GM19240 (cell line): ENCODE measurements at regions not wholly inside any gene's neighbourhood (a gene's known extent, or its start where the extent isn't known, plus 50 kb on each side); places are given as distances from the start of the nearest gene placed in this dataset.

Source experiments
- DNase-seq: peaks from one replicate; pipeline ENCODE4 v3.0.0; 2011; ENCODE audit warnings: low spot score; ENCODE audit not compliant: insufficient read length

DNA sequence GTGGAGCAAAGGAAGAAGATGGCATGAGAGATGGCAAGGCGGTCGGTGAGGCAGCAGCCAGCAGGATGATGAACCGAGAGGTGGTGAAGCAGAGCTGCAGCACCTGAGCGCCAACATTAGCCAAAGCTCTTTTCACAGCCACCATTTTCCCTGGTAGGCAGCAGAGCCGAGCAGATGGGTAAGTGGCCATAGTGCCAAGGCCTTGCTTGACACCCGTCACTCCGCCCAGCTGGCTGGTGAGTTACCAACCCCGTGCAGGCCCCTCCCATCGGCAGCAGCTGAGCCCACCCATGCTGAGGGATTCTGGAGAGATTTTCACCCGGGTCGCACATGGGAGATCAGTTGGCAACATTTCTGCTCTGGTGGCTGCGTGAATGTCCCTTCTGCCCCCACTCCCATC lies 647.7 kb downstream of the PTPRU start:
- DNase-seq: no peak

- DNase-seq: no peak
Measured at GRCh38 chr1:29883411-29883832, 647.1 kb downstream of the PTPRU start.

DNA sequence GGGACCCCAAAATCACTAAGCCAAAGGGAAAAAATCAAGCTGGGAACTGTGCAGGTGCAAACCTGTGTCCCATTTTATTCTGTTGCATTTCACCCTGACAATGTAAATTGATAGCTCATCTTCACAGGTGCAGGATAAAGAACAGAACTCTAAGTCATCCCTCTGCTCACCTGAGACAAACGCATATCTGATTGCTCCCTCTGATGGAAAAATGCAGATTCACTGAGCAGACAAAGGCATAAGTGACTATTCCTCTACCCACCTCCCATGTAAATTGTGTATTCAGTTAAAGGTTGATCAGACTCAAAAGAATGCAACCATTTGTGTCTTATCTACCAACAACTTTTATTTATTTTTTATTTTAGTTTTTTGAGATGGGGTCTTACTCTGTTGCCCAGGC lies 644.2 kb downstream of the PTPRU start:
- DNase-seq: no peak

DNA sequence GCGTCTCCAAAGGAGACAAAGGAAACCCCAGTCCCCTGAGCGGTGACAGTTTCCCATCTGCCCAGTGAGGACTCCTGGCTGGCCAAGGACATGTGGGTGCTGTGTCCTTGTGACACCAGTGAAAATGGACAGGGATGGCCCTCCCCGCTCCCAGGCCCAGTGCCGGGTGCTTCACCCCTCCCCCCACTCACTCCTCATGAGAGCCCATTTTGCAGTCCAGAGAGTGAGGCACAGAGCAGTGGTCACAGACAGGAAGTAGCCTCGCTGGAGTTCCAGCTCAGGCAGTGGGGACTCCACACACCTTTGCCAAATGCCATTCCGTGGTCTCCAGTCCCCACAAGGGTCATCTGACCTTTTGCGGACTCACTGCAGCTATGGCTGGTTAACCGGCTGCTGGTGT lies 642.9 kb downstream of the PTPRU start:
- DNase-seq: no peak

DNA sequence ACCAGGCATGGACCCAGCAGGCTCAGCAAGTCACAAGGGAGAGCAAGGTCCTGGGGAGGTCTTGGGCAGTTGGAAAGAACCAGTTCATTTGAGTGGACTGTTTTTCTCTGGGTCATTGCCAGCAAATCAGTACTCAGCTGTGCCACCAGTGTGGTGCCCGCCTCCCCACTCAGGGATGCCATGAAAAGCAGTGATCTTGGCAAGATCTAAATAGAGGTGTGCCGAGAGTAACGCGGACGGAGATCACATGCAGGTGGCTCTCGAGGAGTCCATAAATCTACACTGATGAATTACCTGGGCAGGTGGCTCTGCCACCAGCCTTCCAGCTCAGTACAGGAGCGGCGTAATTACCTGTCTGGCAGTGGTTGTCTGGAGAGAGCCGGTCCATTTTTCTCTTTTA lies 642.2 kb downstream of the PTPRU start:
- no peak for DNase-seq

DNA sequence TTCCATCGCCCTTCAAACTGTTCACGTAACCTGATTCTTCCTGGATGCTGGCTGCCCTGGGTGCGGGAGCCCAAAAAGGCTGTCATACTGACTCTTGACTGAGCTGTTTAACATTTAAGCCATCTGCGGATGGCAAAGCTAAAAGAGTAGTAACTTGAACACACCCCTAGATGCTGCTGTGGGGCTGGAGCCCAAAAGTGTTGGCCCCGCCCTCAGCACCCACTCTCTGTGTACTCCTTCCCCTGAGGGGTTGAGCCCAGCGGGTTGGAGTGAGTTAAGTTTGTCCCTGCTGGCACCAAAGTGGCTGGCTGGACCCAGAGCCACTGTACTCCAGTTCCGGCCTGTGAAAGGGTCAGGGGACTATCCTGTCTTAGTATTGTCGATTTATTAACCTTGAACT lies 640.6 kb downstream of the PTPRU start:
- no peak for DNase-seq

DNA sequence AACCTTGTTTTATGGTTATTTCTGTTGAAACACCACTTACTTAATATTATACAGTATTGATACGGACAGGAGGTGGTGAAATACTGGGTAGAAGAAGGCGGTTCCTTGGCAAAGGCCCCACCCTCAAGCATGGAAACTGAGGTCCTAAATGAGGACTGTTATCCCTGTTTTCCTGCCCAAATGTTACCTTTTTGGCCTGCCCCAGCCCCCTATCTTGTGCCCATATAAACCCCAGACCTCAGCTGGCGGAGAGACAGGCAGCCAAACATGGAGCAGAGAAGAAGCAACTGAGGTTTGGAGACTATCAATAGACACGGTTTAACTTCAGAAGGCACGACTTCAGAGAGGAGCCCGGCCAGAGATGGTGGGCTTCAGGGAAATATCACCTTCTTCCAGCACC lies 640.1 kb downstream of the PTPRU start:
- DNase-seq: no peak

GRCh38 chr1:29875557-29876028 lies 639.3 kb downstream of the PTPRU start:
- no peak for DNase-seq

DNA sequence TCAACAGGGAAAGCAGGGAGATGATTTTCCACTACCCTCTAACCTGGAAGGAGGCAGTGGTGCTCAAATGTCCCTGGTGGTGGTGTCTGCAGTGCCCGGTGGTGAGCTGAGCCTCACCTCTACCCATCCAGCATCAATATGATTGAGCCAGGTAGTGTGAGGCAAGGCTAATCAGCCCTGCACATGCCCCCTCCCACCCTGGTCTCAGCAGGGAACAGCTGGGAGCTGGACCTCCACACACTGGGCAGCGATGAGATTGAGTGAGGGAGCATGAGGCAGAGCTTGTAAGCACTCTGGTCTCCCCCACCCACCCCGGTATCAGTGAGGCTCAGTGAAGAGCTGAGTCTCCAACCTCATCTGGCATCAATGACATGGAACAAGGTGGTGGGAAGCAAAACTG lies 634.3 kb downstream of the PTPRU start:
- no peak for DNase-seq

DNA sequence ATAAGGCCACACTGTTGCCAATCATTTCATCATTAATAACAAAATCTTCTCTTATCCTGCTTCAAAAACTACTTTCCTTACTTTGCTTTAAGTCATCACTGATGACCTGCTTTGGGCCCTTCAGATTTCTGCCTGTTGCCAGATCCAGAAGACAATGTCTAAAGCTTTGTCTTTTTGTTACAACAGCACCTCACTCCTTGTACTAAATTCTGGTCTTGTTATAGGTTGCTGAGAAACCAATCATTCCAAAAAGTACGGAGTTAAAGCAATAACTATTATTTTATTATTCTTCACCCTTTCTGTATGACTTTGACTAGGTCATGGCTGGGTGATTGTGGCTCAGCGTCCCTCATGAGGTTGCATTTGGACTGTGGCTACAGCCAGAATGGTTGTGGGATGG lies 633.5 kb downstream of the PTPRU start:
- DNase-seq: no peak

- DNase-seq: no peak
Measured at GRCh38 chr1:29868944-29869343, 632.6 kb downstream of the PTPRU start.

DNA sequence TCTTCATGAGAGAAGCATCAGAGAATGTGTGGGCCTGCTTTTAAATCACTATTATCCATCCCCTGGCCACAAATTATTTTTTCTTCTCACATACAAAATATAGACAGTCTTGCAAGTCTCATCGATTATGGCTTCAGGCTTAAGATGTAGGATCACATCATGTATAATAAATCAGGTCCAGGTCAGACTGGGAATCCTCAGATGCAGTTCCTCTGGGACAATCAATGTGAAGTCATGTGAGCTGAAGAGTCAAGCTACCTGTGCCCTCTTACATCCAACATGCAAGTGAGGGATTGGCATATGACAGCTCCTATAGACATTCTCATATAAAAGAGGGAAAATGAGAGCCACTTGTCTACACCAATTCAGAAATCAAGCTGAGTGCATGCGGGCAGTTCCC lies 631.8 kb downstream of the PTPRU start:
- no peak for DNase-seq

GRCh38 chr1:29865051-29865450 lies 628.7 kb downstream of the PTPRU start:
- DNase-seq: no peak

GRCh38 chr1:29864431-29865022 lies 628.2 kb downstream of the PTPRU start:
- DNase-seq: no peak

DNA sequence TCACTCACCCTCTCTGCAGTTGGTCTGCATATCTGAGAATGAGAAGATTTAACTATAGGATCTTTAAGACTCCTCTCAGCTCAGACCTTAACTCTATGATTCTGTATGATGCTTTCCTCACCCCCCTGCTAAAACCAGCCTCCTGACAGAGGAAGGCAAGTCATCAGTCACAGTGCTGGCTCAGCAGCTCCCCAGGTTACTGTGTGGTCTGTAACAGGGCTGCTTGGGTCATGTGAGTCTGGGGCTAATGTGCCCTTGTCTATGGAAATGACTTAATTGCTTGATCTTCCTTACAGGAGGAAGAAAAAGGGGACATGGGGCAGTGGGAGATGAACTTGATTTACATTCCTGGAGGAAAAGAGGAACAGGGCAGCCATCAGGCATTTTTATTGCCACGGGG lies 625.6 kb downstream of the PTPRU start:
- DNase-seq: no peak

DNA sequence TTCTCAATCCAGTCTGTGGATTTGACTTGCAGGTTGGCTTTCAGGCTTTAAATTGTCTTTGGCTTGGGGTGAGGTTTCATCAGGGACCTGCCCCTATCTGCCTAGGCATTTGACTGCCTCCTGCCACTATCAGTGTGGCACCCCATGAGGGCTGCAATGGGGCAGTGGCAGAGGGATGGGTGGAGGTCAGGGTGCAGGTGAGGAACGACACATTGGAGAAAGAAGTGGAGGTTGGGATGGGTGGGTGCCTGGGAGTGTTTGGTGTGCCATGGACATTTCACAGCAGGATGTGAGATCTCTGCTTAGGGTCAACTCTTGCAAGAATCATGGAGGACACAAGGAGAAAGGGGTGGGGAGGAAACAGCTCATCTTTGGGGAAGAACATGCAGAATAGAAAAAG lies 625.1 kb downstream of the PTPRU start:
- DNase-seq: no peak

GRCh38 chr1:29860681-29861080 lies 624.4 kb downstream of the PTPRU start:
- no peak for DNase-seq

- no peak for DNase-seq
Measured at GRCh38 chr1:29860056-29860455, 623.7 kb downstream of the PTPRU start.

DNA sequence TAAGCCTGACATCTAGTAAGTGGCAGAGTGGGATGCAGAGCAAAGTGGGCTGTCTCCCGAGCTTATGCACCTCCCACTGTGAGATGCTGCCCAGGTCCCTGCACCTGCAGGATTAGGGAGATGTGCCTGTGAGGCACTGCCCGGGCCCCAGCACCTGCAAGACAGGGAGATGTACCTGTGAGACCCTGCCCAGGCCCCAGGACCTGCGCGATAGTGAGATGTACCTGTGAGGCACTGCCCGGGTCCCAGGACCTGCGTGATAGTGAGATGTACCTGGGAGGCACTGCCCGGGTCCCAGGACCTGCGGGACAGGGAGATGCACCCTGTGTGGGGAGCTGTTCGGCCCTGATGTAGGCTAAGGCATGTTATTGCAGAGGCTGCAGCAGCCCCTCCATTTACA lies 622.8 kb downstream of the PTPRU start:
- no peak for DNase-seq

DNA sequence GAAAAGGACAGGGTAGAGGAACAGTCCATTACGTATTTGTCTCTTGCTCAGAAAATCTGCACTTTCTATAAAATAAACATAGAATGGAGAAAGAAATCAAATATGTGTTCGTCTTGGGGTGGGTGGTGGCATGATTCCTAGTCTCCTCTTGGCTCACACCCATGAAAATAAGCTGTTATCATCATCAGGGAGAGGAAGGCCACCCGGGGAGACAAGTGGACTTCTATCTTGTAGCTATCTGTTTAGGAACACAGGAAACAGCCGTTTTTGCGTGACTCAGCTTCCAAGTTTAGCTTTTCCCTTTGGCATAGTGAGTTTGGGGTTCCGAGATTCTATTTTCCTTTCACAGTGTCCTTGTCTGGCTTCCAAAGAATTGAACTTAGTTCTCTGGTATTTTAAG lies 622.3 kb downstream of the PTPRU start:
- DNase-seq: no peak

GRCh38 chr1:29856340-29857114 lies 620.2 kb downstream of the PTPRU start:
- DNase-seq: no peak

DNA sequence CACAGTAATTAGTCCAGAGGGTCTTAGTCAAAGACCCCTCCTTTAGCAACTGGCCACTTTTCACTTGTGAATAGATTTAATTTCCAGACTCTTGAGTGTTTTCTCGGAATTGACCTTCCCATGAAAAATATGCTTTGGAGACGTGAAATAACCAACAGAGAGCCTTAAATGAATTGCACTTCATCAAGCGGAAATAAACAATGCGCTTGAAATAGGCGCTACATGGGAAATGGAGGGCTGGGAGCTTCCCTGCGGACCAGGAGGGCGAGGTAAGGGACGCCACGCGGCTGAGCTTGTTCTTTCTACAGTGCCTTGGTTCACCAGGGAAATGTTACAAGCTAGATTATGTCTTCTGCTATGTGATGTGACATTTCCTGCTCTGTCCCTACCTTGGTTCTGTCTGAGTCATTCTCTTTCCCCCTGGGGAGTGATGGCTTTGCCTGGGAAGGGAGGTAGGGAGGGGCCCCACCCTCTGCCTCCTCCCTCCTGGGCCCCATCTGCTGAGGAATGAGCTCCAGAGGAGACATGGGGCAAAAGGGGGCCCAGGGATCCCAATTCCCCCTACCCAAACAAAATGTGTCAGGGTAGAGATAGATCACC lies 619.3 kb downstream of the PTPRU start:
- no peak for DNase-seq
